ENCODE measurements at regions not wholly inside any gene's neighbourhood (a gene's known extent, or its start where the extent isn't known, plus 50 kb on each side); places are given as distances from the start of the nearest gene placed in this dataset.

- POLR2A ChIA-PET (ENCODE audit: partially characterized antibody), result interaction anchor here (0.6 to 0.7 kb wide), 2 partner anchors 56 to 141 kb away, joined by 3 read pairs; no protein-coding TSS in a partner anchor
- 71% methylated on average over 3 of the region's 3 CpGs; no CpG with 5 or more reads in 1 of the 2 experiments for WGBS, 2 experiments (ENCODE audit: extremely low coverage in 1 of 2, insufficient coverage in 1 of 2, insufficient read length in 1 of 2, insufficient replicate concordance in 2 of 2, low coverage in 1 of 2, low lambda C conversion rate in 2 of 2, missing lambda C conversion rate in 1 of 2)
- no peak overlapping the region for H2AFZ ChIP-seq (ENCODE audit: low read length)
- no peak overlapping the region for H3K4ac ChIP-seq (replicated peaks; ENCODE audit: insufficient read length, low read depth, low read length)
- no peak overlapping the region for H4K8ac ChIP-seq (ENCODE audit: extremely low read depth, insufficient read depth, low read length)
- 0 out of 2 replicates have a peak overlapping the region, but pooled peaks have one; percentile 30 for H2BK12ac ChIP-seq (ENCODE audit: low read depth, low read length)
- H3K23ac ChIP-seq (ENCODE audit: insufficient read length), result no peak overlapping the region
- no peak overlapping the region for H2AK5ac ChIP-seq (ENCODE audit: low read depth, low read length)
- no peak overlapping the region for H2BK15ac ChIP-seq (ENCODE audit: low read length)
- H4K91ac ChIP-seq (replicated peaks; ENCODE audit: insufficient read length, low read length), result no peak overlapping the region
- H3K4me2 ChIP-seq (ENCODE audit: insufficient read depth in 1 of 2, low read depth in 2 of 2, low read length in 2 of 2), result peak overlapping the region; percentile 36 to 45
- H3K79me1 ChIP-seq (ENCODE audit: low read depth, low read length), result no peaks in the 10 kb centered on the region
- peak; percentile 55 for FAIRE-seq
- TF ChIP-seq RAD21 (IDR thresholded peaks at IDR 0.05 in 1 of 2, conservative IDR thresholded peaks at IDR 0.05 in 1 of 2; ENCODE audit: low read depth in 2 of 2, low read length in 2 of 2) (no peak), KDM1A (IDR thresholded peaks at IDR 0.05; ENCODE audit: borderline replicate concordance, low read length) (no peak)
- DNase-seq (ENCODE audit: low read depth in 1 of 2, low spot score in 2 of 2), result no peak
- peak overlapping the region in 1 of 4 experiments; percentile 20; a peak in 1 of 8 replicates for H3K4me3 ChIP-seq (ENCODE audit: extremely low read depth in 1 of 4, insufficient read depth in 2 of 4, low read depth in 3 of 4, low read length in 4 of 4)
- peaks cover 1 to 33% (median 16%) of the 10 kb centered on the region in 4 experiments for H3K27me3 ChIP-seq (replicated peaks in 1 of 4; ENCODE audit: control insufficient read depth in 3 of 4, extremely low read depth in 1 of 4, insufficient read depth in 3 of 4, low read length in 3 of 4)
- H4K20me1 ChIP-seq (replicated peaks in 1 of 2; ENCODE audit: control insufficient read depth in 1 of 2, insufficient read depth in 2 of 2, low read length in 2 of 2), result peaks cover 0 to 5% of the 10 kb centered on the region in 2 experiments
- H3K18ac ChIP-seq (ENCODE audit: extremely low read depth, low read length), result no peak overlapping the region
- H2BK120ac ChIP-seq (replicated peaks; ENCODE audit: low read depth, low read length), result no peak overlapping the region
- H3K9ac ChIP-seq (replicated peaks in 1 of 4; ENCODE audit: extremely low read depth in 1 of 4, low read depth in 3 of 4, low read length in 3 of 4), result no peak overlapping the region
- peaks cover 0 to 10% (median 4%) of the 10 kb centered on the region in 4 experiments; a peak in 3 of 7 replicates for H3K4me1 ChIP-seq (replicated peaks in 1 of 4; ENCODE audit: control insufficient read depth in 3 of 4, insufficient read depth in 4 of 4, low read length in 3 of 4)
- no peak overlapping the region for H4K5ac ChIP-seq (ENCODE audit: insufficient read length, low read depth, low read length)
- 0 out of 2 replicates have a peak overlapping the region, but pooled peaks have one; percentile 4 for H2BK20ac ChIP-seq (ENCODE audit: low read length)
- no peak overlapping the region for H3K27ac ChIP-seq (ENCODE audit: low read depth, low read length)
- H3K56ac ChIP-seq (replicated peaks; ENCODE audit: insufficient read length, low read depth, low read length), result no peak overlapping the region
- H3K79me2 ChIP-seq (ENCODE audit: control insufficient read depth in 1 of 2, insufficient read depth in 2 of 2, low read length in 2 of 2), result no peaks in the 10 kb centered on the region
- peaks cover 3% of the 10 kb centered on the region; the same call in 1 of the 2 replicates for H3K23me2 ChIP-seq (ENCODE audit: low read depth, low read length)
- no peaks in the 10 kb centered on the region for H3K36me3 ChIP-seq (ENCODE audit: control insufficient read depth in 2 of 4, insufficient read depth in 4 of 4, low read length in 3 of 4)
- no peak overlapping the region for H3K14ac ChIP-seq (ENCODE audit: insufficient read length)
- CTCF ChIA-PET (ENCODE audit: partially characterized antibody), result interaction anchor here (1.2 to 1.9 kb wide), 4 partner anchors 18 to 187 kb away, joined by 3 to 6 read pairs (median 4); no protein-coding TSS in a partner anchor
- no peak overlapping the region; the same call in 1 of the 2 replicates for H2BK5ac ChIP-seq (ENCODE audit: low read depth, low read length)
- no peaks in the 10 kb centered on the region for H3K9me3 ChIP-seq (ENCODE audit: insufficient read depth in 2 of 2, low read depth in 1 of 2, low read length in 1 of 2)
Observed at GRCh38 chr11:70000228-70000627, 77.9 kb upstream of the ANO1 start.
